Hematopoietic multipotent progenitor cell treated with erythropoietin and hydrocortisone succinate and interleukin-3 and kit ligand, for 4 days (in vitro differentiated cells): ENCODE measurements at regions not wholly inside any gene's neighbourhood (a gene's known extent, or its start where the extent isn't known, plus 50 kb on each side); places are given as distances from the start of the nearest gene placed in this dataset.
"Not testable (repeated sequence)": the region's sequence is repeated elsewhere in the genome, so short reads cannot be mapped to it uniquely, and the experiment has no call there.

ENCODE experiments used
- DNase-seq: peaks from one replicate; pipeline ENCODE4 v3.0.0-alpha.2; 2015

GRCh38 chr2:153299809-153300208, 178.8 kb downstream of the RPRM start:
- DNase-seq: no peak

GRCh38 chr2:153299217-153299616, 179.3 kb downstream of the RPRM start:
- DNase-seq: no peak

- DNase-seq: no peak
Observed at GRCh38 chr2:153294199-153294786, 184.3 kb downstream of the RPRM start.

GRCh38 chr2:153291718-153292117, 186.8 kb downstream of the RPRM start:
- DNase-seq: no peak

GRCh38 chr2:153287109-153287801, 191.3 kb downstream of the RPRM start:
- peak; percentile 13 for DNase-seq

DNA sequence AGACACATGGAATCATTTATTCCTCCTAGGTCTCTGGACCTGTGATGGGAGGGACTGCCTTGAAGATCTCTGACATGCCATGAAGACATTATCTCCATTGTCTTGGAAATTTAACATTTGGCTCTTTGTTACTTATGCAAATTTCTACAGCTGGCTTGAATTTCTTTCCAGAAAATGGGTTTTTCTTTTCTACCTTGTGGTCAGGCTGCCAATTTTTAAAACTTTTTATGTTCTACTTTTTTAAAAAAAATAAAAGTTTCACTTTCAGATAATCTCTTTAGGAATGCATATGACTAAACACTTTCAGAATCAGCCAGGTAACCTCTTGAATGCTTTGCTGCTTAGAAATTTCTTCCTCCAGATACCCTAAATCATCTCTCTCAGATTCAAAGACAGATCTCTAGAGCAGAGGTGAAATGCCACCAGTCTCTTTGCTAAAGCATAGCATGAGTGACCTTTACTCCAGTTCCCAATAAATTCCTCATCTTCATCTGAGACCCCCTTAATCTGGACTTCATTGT, 209.6 kb downstream of the RPRM start:
- no peak for DNase-seq

- DNase-seq: not testable (repeated sequence)
Observed at GRCh38 chr2:153256876-153257275, 221.7 kb downstream of the RPRM start.

- DNase-seq: not testable (repeated sequence)
Observed at GRCh38 chr2:153246636-153247035, 231.9 kb downstream of the RPRM start.

- no peak for DNase-seq
Observed at GRCh38 chr2:153235516-153235915, 243.0 kb downstream of the RPRM start.

DNA sequence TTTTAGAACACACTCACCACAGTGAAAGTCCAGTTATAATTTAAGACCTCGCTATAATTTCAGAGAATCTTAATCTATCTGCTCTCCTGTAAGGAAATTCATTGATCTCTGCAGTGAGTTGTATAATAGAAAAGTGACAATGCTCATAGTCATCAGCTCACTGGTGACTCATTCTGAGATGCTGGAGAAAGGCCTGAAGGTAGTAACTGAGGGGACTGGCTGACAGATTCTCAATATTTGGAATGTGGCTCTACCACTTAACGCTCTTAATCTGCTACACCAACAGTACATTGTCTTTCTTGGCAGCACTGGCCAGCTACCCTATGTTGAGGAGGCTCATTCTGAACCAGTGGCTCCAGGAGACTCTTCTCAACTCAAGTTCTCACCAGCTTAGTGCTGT, 246.1 kb downstream of the RPRM start:
- DNase-seq: no peak

GRCh38 chr2:153230977-153231376, 247.6 kb downstream of the RPRM start:
- DNase-seq: no peak

- DNase-seq: no peak
Observed at GRCh38 chr2:153228904-153229303, 249.7 kb downstream of the RPRM start.

DNA sequence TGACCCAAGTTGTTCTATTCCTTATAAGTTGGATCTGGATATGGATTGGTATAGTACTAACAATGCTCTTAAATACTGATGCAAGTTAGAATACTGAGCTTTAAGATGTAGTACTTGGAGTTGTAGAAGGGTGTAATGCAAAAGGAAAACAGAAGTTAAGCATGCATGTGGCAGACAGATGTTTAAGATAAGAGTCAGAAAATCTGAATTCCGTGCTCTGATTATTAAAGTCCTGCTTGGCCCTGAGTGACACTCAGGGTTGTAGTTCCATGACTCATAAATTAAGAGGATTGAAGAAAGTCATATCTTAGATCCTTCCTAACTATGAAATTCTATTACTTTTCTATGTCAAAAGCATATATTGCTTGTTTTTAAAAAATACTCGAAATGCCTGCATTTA, 250.6 kb downstream of the RPRM start:
- DNase-seq: no peak

DNA sequence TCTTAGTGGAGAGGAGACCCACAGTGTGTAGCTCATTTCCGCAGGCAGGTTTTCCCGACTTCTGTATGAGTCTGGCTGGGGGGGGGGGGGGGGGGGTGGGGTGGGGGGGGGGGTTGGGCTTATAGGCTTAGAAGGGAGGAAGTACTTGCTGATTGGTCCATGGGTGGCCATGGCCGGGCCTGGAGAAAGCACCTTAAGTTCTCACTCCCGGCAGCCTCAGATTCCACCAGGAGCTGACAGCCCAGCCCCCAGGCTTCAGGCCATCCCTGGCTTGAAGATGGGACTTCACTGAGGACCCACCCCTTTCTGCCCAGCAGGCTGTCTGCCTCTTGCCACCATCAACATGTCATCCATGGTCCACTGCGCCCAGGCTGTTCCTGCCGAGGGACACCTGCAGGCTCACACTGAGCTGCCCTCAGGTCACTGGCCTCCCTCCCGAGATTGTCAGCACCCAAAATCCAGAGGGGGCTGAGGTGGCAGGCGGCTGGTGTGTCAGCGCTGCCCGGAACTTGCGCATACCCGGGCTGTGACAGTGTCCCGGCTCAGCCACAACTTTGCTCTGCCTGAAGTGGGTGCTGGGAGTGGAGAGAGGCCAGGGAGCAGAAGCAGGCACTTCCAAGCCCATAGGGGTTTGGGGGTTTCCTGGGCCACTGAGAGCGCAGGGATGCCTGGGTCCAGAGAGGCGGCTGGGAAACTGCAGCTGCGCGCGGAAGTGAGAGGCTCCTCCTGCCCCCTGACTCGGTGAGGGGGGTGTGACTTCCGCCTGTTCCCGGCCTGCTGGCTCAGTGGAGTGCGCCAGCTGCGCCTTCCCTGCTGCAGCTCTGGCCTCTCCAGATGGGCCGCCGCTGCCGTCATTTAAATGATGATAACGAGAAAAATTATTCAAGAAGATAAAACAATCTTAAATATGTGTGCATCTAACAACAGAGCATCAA, 256.1 kb downstream of the RPRM start:
- no peak for DNase-seq

GRCh38 chr2:153221506-153221905, 257.1 kb downstream of the RPRM start:
- DNase-seq: no peak

DNA sequence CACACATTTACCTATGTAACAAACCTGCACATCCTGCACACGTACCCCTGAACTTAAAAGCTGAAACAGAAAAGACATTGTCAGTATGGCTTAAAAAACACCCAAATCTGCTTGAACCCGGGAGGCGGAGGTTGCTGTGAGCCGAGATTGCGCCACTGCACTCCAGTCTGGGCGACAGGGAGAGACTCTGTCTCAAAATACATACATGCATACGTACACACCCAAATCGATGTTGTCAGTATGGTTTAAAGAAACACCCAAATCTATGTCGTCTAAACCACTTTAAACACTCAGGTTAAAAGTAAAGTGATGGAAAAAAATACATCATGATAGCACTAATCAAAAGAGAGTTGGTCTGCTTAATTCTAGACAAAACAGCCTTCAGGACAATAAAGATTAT, 257.5 kb downstream of the RPRM start:
- DNase-seq: no peak

DNA sequence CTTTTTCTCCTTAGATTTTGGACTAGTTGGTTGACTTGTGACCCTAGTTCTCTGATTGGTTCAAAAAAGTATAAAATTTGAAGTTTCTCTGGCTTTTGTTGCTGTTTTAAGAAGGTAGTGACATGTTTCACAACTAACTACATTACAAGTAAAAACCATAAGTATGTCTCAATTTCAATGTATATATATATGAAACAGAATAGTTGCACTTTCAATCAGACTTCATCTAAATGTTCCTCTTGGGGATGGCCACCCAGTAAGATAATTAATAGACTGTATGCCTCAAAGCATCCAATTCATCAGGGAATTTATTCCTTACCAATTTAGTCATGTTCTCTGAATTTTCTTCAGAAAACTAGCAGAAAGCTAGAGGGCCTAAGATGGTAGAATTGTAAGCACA, 259.7 kb downstream of the RPRM start:
- no peak for DNase-seq

DNA sequence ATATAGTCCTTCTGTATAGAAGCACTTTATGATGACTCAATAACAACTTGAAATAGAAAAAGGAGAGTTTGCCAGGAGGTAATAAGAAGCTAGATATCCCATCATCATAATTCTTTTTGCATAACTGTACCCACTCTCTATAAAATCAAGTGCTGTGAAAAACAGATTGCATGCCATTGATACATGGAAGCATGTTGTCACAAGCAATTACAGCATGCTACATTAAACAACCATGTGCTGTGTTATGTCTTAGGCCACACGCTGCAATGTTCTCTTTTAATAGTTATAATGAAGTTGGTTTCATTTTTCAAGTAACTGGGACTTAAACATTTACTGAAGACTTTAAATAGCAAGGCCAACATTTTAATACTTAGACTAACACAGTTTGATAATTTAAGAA, 264.2 kb downstream of the RPRM start:
- DNase-seq: no peak

- no peak for DNase-seq
Observed at GRCh38 chr2:153213022-153213421, 265.5 kb downstream of the RPRM start.

- no peak for DNase-seq
Observed at GRCh38 chr2:153197402-153198386, 280.9 kb downstream of the RPRM start.

DNA sequence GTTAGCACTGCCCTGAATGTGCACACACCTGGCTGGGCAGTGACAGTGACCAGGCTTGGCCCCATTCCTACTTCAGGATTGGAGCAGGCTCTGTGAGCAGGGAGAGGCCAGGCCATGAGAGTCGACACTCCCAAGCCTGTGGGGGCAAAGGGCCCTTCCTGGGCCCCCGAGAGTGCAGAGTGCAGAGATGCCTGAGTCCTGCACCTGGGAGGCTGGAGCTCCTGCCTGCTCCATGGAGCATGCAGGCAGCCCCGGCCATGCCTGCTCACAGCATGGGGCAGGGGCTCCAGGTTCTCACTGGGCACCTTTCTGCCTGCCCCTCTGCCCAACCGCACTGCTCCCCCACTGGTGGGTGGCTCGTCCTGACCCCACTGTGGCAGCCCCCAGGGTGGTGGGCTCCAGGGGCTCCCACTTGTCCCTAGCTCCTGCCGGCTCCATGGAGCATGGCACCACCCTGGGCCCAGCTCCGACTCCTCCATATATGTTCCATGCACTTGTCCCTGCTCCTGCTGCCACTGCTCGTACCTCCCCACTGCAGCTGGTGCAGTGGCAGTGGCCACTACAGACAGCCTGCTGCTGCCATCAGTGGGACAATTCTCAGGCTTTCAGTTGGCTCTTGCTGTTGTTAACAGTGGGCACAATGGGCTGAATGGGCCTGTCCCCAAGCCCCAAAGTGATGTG, 282.0 kb downstream of the RPRM start:
- DNase-seq: no peak

DNA sequence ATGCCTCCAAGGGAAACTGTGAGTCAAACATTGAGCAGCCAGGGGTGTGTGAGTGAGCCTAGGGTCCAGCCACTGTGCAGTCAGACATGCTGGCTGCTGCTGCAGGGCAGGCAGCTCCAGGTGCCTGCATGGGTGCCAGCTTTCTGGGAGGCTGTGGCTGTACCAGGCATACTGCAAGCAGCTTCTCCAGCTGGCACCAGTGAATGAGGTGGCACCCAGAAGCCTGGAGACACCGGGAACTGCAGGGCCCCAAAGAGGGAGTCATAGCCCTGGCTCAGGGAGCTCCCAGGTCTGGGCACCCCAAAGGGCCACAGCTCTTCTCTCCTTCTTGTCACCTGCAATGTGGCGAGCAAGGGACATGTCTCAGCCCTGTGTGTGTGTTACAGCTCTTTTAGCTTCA, 283.2 kb downstream of the RPRM start:
- no peak for DNase-seq
